IMR-90 (cell line): ENCODE measurements at regions not wholly inside any gene's neighbourhood (a gene's known extent, or its start where the extent isn't known, plus 50 kb on each side); places are given as distances from the start of the nearest gene placed in this dataset.

ENCODE experiments used
- ATAC-seq: fragments of 200-7000 bp; cut with Tn5 transposase; 2 replicates; pipeline ENCODE4 v1.9.1; 2020; ENCODE audit warnings: low read depth, mild to moderate bottlenecking, moderate library complexity
- BruUV-seq: library from RNA; stranded (reverse); fragments of 400-500 nt; replicated peaks from 2 replicates; lab custom pipeline; 2021; lab: Mats Ljungman, UMichigan
- CTCF ChIA-PET: fragments of 300-600 bp; formaldehyde crosslinking; extraction: SDS; loops from one replicate; lab custom pipeline; 2021; ENCODE audit warnings: antibody characterized with exemption; lab: Yijun Ruan, JAX
- POLR2A ChIA-PET: fragments of 300-600 bp; sonication (Branson Sonifier 250); formaldehyde crosslinking; loops from one replicate; lab custom pipeline; 2022; ENCODE audit warnings: antibody characterized with exemption; ENCODE audit not compliant: unreplicated experiment; lab: Charles Lee
- DNase-seq: peaks from one replicate; pipeline ENCODE4 v3.0.0; 2013
- H2AFZ ChIP-seq: replicated peaks from 2 replicates; pipeline ENCODE3; 2013; ENCODE audit warnings: low read length, mild to moderate bottlenecking; ENCODE audit not compliant: poor library complexity
- H2AK5ac ChIP-seq: 2 replicates; pipeline ENCODE4 v1.6.1; 2013; ENCODE audit warnings: low read depth, low read length, inconsistent platforms
- H2AK9ac ChIP-seq: replicated peaks from 2 replicates; pipeline ENCODE3; 2013; ENCODE audit warnings: mild to moderate bottlenecking, low read depth, low read length, moderate library complexity; ENCODE audit not compliant: poor library complexity
- H2BK120ac ChIP-seq: 2 replicates; pipeline ENCODE4 v1.6.1; 2013; ENCODE audit warnings: low read depth, low read length, inconsistent platforms
- H2BK15ac ChIP-seq: 3 replicates; pipeline ENCODE4 v1.6.1; 2013; ENCODE audit warnings: low read depth, low read length, inconsistent platforms
- H2BK20ac ChIP-seq: 2 replicates; pipeline ENCODE4 v1.6.1; 2013; ENCODE audit warnings: low read depth, mild to moderate bottlenecking, inconsistent platforms, low read length, moderate library complexity
- H2BK5ac ChIP-seq: 2 replicates; pipeline ENCODE4 v1.6.1; 2013; ENCODE audit warnings: mild to moderate bottlenecking, low read depth, low read length, inconsistent platforms; ENCODE audit not compliant: poor library complexity, severe bottlenecking
- H3K14ac ChIP-seq: replicated peaks from 2 replicates; pipeline ENCODE4 v1.6.1; 2013; ENCODE audit warnings: low read depth, low read length, inconsistent platforms
- H3K18ac ChIP-seq: 2 replicates; pipeline ENCODE4 v1.6.1; 2013; ENCODE audit warnings: low read depth, low read length, control low read depth
- H3K23ac ChIP-seq: 2 replicates; pipeline ENCODE4 v1.6.1; 2013; ENCODE audit warnings: low read depth, low read length, inconsistent platforms
- H3K27ac ChIP-seq: 2 replicates; pipeline ENCODE4 v1.5.1; 2013; ENCODE audit warnings: mild to moderate bottlenecking, control low read depth, low read length; ENCODE audit not compliant: insufficient read depth
- H3K27me3 ChIP-seq: 2 replicates; pipeline ENCODE4 v1.6.1; 2013; ENCODE audit warnings: low read length; ENCODE audit not compliant: control insufficient read depth, insufficient read depth
- H3K36me3 ChIP-seq: 2 replicates; pipeline ENCODE4 v1.6.1; 2013; ENCODE audit warnings: low read length, mixed read lengths; ENCODE audit not compliant: control insufficient read depth, insufficient read depth
- H3K4ac ChIP-seq: 2 replicates; pipeline ENCODE4 v1.6.1; 2013; ENCODE audit warnings: low read depth, low read length, inconsistent platforms
- H3K4me1 ChIP-seq: 2 replicates; pipeline ENCODE4 v1.6.1; 2013; ENCODE audit warnings: low read length, mixed read lengths; ENCODE audit not compliant: control insufficient read depth, insufficient read depth
- H3K4me2 ChIP-seq: 2 replicates; pipeline ENCODE4 v1.6.1; 2013; ENCODE audit warnings: low read depth, mild to moderate bottlenecking, control low read depth, low read length, moderate library complexity
- H3K4me3 ChIP-seq: 2 replicates; pipeline ENCODE4 v1.5.1; 2013; ENCODE audit warnings: low read depth, mild to moderate bottlenecking, control low read depth, low read length, moderate library complexity; ENCODE audit not compliant: insufficient read depth
- H3K56ac ChIP-seq: 2 replicates; pipeline ENCODE4 v1.6.1; 2013; ENCODE audit warnings: low read length, inconsistent platforms; ENCODE audit not compliant: insufficient read depth; ENCODE audit errors: extremely low read depth
- H3K79me1 ChIP-seq, 2 experiments: 2 replicates each; pipeline ENCODE4 v1.6.1; 2013; ENCODE audit warnings: low read length in 2 of 2, inconsistent platforms in 1 of 2, low read depth in 1 of 2
- H3K9ac ChIP-seq: 2 replicates; pipeline ENCODE4 v1.6.1; 2013; ENCODE audit warnings: low read depth, low read length, control low read depth
- H3K9me1 ChIP-seq: 2 replicates; pipeline ENCODE4 v1.6.1; 2013; ENCODE audit warnings: low read length, inconsistent platforms; ENCODE audit not compliant: insufficient read depth
- H3K9me3 ChIP-seq: 2 replicates; pipeline ENCODE4 v1.6.1; 2013; ENCODE audit warnings: low read length; ENCODE audit not compliant: control insufficient read depth, insufficient read depth
- H4K20me1 ChIP-seq: 2 replicates; pipeline ENCODE4 v1.6.1; 2013; ENCODE audit warnings: low read length, inconsistent platforms; ENCODE audit not compliant: insufficient read depth
- H4K5ac ChIP-seq: 2 replicates; pipeline ENCODE4 v1.6.1; 2013; ENCODE audit warnings: mild to moderate bottlenecking, low read depth, low read length, control low read depth
- H4K8ac ChIP-seq, 2 experiments: 2 replicates each; pipeline ENCODE4 v1.6.1; 2013; ENCODE audit warnings: low read depth in 2 of 2, low read length in 2 of 2, control low read depth in 1 of 2, inconsistent platforms in 1 of 2
- H4K91ac ChIP-seq: 2 replicates; pipeline ENCODE4 v1.6.1; 2013; ENCODE audit warnings: low read depth, low read length, inconsistent platforms; ENCODE audit not compliant: insufficient read depth
- CEBPB ChIP-seq: IDR thresholded peaks from 2 replicates; pipeline ENCODE4 v1.6.1; 2012; ENCODE audit warnings: low read depth, low read length, improper control_type of control experiment
- dilution Hi-C: fragments of 300-500 bp; cut with HindIII; formaldehyde crosslinking; loops from one replicate; pipeline ENCODE4 v1.14.3; 2018; ENCODE audit warnings: low sequenced_read_pairs; ENCODE audit not compliant: unreplicated experiment
- in situ Hi-C: fragments of 300-500 bp; cut with MboI; formaldehyde crosslinking; loops from 3 replicates; pipeline ENCODE4 v1.14.3; 2019; ENCODE audit warnings: low sequenced_read_pairs, inconsistent platforms, mixed read lengths
- intact Hi-C: fragments of 100-400 bp; cut with micrococcal nuclease; formaldehyde crosslinking; loops from 2 replicates; pipeline ENCODE4 v1.10.0; 2022
- TF ChIP-seq, protein P1 (sequence below): fragments of 150-350 bp; IDR thresholded peaks from 2 replicates; pipeline ENCODE4 v1.6.1; 2017; ENCODE audit warnings: mild to moderate bottlenecking, antibody characterized with exemption, low read length, low read depth

DNA sequence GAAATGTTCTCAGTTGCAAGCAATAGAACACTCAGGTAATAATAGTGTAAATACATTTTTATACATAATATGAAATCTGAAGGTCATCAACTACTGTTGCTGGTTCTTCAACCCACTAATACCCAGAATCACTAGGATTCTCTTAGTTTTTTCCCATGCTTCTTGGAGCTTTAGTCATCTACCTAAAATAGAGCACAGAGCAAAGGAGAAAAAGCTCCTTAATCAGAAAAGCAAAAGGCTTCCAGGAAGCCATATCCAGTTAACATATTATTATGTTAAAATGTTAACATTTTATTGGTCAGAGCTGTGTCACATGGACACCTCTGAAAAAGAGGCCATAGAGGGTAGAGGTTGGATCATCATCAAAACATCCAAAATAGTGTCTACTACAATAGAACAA is 57.0 kb downstream of the CCER1 start:
- Histone ChIP-seq H2AK5ac (no peak overlapping the region), H3K27ac (no peak overlapping the region), H4K5ac (no peak overlapping the region), H3K36me3 (no peaks in the 10 kb centered on the region), H4K91ac (no peak overlapping the region), H3K4me1 (no peaks in the 10 kb centered on the region; the same call in 1 of the 2 replicates), H3K23ac (no peak overlapping the region), H3K9me3 (no peaks in the 10 kb centered on the region), H2BK120ac (peak overlapping the region; percentile 42; the same call in 1 of the 2 replicates), H3K56ac (no peak overlapping the region), H4K20me1 (no peaks in the 10 kb centered on the region), H4K8ac (no peak overlapping the region), H3K14ac (0 out of 2 replicates have a peak overlapping the region, but pooled peaks have one; percentile 26), H3K9ac (no peak overlapping the region), H2AK9ac (no peak overlapping the region), H3K4me2 (no peak overlapping the region), H3K9me1 (no peaks in the 10 kb centered on the region), H3K79me1 (no peaks in the 10 kb centered on the region), H2AFZ (no peak overlapping the region), H3K4me3 (no peak overlapping the region), H2BK5ac (no peak overlapping the region), H2BK20ac (no peak overlapping the region), H3K4ac (no peak overlapping the region), H3K18ac (no peak overlapping the region), H3K27me3 (no peaks in the 10 kb centered on the region), H2BK15ac (no peak overlapping the region)
- dilution Hi-C loops, result no loop called here
- DNase-seq (peak; percentile 15), ATAC-seq (no peak)
- intact Hi-C loops, result no loop called here
- in situ Hi-C loops, result no loop called here
- POLR2A ChIA-PET, result no interaction called here
- CTCF ChIA-PET, result no interaction called here
- TF ChIP-seq, protein P1, sequence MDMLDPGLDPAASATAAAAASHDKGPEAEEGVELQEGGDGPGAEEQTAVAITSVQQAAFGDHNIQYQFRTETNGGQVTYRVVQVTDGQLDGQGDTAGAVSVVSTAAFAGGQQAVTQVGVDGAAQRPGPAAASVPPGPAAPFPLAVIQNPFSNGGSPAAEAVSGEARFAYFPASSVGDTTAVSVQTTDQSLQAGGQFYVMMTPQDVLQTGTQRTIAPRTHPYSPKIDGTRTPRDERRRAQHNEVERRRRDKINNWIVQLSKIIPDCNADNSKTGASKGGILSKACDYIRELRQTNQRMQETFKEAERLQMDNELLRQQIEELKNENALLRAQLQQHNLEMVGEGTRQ, result 0 out of 2 replicates have a peak, but pooled peaks have one; percentile 9
- TF ChIP-seq CEBPB, result no peak
- no TSS peak for BruUV-seq
